ENCODE measurements at regions not wholly inside any gene's neighbourhood (a gene's known extent, or its start where the extent isn't known, plus 50 kb on each side); places are given as distances from the start of the nearest gene placed in this dataset.
A peak's percentile ranks its signal among the peaks of the same experiment; 100 is the strongest.

- peak; percentile 44 to 62 for TF ChIP-seq CTCF (conservative IDR thresholded peaks at IDR 0.05 in 1 of 2, IDR thresholded peaks at IDR 0.05 in 1 of 2; ENCODE audit: extremely low read depth in 1 of 2, insufficient read depth in 1 of 2, low read depth in 1 of 2, low read length in 2 of 2)
- no peak for TF ChIP-seq EZH2 (IDR thresholded peaks at IDR 0.05; ENCODE audit: borderline replicate concordance, low read length)
Measured at GRCh38 chr11:116499396-116500003, 273.3 kb downstream of the BUD13 start.

Data from mammary epithelial cell (primary cell).